Esophagus muscularis mucosa (tissue), 4 donors: ENCODE measurements at regions not wholly inside any gene's neighbourhood (a gene's known extent, or its start where the extent isn't known, plus 50 kb on each side); places are given as distances from the start of the nearest gene placed in this dataset.

Source experiments
- DNase-seq: peaks from one replicate; pipeline ENCODE4 v3.0.0-alpha.2; 2017; ENCODE audit errors: extremely low spot score
- H3K27ac ChIP-seq, 4 donors: fragments of 200-600 bp; sonication (generic); replicated peaks in 1 of 4; 1 replicate in 3 of 4; 2 replicates in 1 of 4; pipeline ENCODE4 v1.5.1; 2016 to 2019; ENCODE audit warnings: mild to moderate bottlenecking in 1 of 4
- H3K27me3 ChIP-seq, 4 donors: fragments of 200-600 bp; sonication (generic); one replicate each; pipeline versions ENCODE4 v1.5.1 to v1.6.0; 2016 to 2019
- H3K36me3 ChIP-seq, 4 donors: fragments of 200-600 bp; sonication (generic); one replicate each; pipeline ENCODE4 v1.5.1; 2016 to 2019
- H3K4me1 ChIP-seq, 4 donors: fragments of 200-600 bp; sonication (generic); one replicate each; pipeline ENCODE4 v1.5.1; 2016 to 2019
- H3K4me3 ChIP-seq, 4 donors: fragments of 200-600 bp; sonication (generic); 1 replicate in 2 of 4; 2 replicates in 2 of 4; pipeline ENCODE4 v1.5.1; 2016 to 2019; ENCODE audit warnings: mild to moderate bottlenecking in 4 of 4, moderate library complexity in 1 of 4
- H3K9me3 ChIP-seq, 4 donors: fragments of 200-600 bp; sonication (generic); 1 replicate in 3 of 4; 2 replicates in 1 of 4; pipeline ENCODE4 v1.5.1; 2016 to 2019
- CTCF ChIP-seq, 3 experiments: fragments of 200-600 bp in 2 of 3; fragments of 450-650 bp in 1 of 3; sonication (generic) in 2 of 3; IDR thresholded peaks; one replicate each; pipeline ENCODE4 v1.5.1; 2017 to 2019; ENCODE audit warnings: antibody characterized with exemption in 3 of 3, mild to moderate bottlenecking in 2 of 3, moderate library complexity in 1 of 3
- EP300 ChIP-seq: sonication (generic); formaldehyde crosslinking; IDR thresholded peaks from one replicate; pipeline ENCODE4 v1.6.1; 2017; ENCODE audit warnings: antibody characterized with exemption
- POLR2A ChIP-seq: fragments of 450-650 bp; IDR thresholded peaks from one replicate; pipeline ENCODE4 v1.6.1; 2017; ENCODE audit warnings: antibody characterized with exemption, moderate library complexity, mild to moderate bottlenecking, low read depth
- POLR2AphosphoS5 ChIP-seq, 2 donors: sonication (generic); formaldehyde crosslinking; IDR thresholded peaks; one replicate each; pipeline ENCODE4 v1.6.1; 2017; ENCODE audit warnings: antibody characterized with exemption in 2 of 2
- WGBS: methylation state at CpG from one replicate; pipeline ENCODE4 v1.1.5; 2018; 5-methylcytosine and 5-hydroxymethylcytosine counted together
- intact Hi-C: fragments of 100-400 bp; cut with DNase I; formaldehyde crosslinking; loops from one replicate; pipeline ENCODE4 v1.15.1; 2023

- no peak for DNase-seq
- intact Hi-C loops: no loop called here
- Histone ChIP-seq H3K9me3 (no peaks in the 10 kb centered on the region), H3K36me3 (no peaks in the 10 kb centered on the region), H3K4me1 (no peaks in the 10 kb centered on the region), H3K27me3 (no peaks in the 10 kb centered on the region), H3K27ac (no peak overlapping the region), H3K4me3 (no peak overlapping the region)
- WGBS: 98% methylated on average over 2 of the region's 2 CpGs
- no peak for TF ChIP-seq POLR2A
- no peak for TF ChIP-seq POLR2AphosphoS5 (IDR thresholded peaks at IDR 0.05)
- no peak for TF ChIP-seq CTCF (IDR thresholded peaks at IDR 0.05)
- TF ChIP-seq EP300: no peak
Observed at GRCh38 chr18:60980422-60981005, 352.7 kb upstream of the CDH20 start.

DNA sequence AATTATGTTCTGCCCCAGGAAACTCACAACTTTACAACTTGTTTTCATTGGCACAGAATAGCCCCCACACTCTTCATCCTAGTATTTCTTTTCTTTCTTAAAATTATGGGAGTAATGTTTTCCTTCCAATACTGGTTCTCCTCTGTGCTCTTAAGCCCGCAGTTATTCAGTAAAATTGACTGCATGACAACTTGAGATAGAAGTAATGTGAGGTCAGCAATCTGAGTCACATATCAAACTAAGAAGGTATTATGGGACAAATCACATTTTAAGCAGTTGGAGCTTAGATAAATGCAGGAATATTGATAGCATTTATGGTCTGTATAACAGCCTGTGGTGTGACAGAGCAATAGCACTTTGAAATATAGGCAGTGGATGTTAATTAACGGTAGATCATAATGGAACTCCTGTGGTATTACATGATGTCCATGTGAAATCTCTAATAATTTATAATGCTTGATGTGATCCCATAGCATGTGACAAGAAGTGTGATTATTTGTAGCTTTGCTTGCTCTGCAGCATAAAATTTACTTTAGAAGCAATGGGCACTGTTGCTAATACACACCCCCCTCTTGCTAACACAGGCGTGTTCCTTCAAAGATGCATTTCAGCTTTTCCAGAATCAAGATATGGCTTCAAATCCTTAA, 351.4 kb upstream of the CDH20 start:
- no peaks in the 10 kb centered on the region for H3K27me3 ChIP-seq
- TF ChIP-seq CTCF (IDR thresholded peaks at IDR 0.05) (no peak), EP300 (no peak), POLR2A (no peak), POLR2AphosphoS5 (IDR thresholded peaks at IDR 0.05) (no peak)
- H3K4me1 ChIP-seq: no peaks in the 10 kb centered on the region
- no peak for DNase-seq
- H3K36me3 ChIP-seq: no peaks in the 10 kb centered on the region
- no peaks in the 10 kb centered on the region for H3K9me3 ChIP-seq
- no peak overlapping the region for H3K27ac ChIP-seq
- 87% methylated on average over 3 of the region's 3 CpGs for WGBS
- no peak overlapping the region for H3K4me3 ChIP-seq
- intact Hi-C loops: no loop called here

- TF ChIP-seq POLR2AphosphoS5 (IDR thresholded peaks at IDR 0.05): no peak
- no peak for TF ChIP-seq CTCF (IDR thresholded peaks at IDR 0.05)
- TF ChIP-seq POLR2A: no peak
- no peak for TF ChIP-seq EP300
Observed at GRCh38 chr18:60982329-60982695, 350.9 kb upstream of the CDH20 start.

GRCh38 chr18:60982928-60983327, 350.3 kb upstream of the CDH20 start:
- Histone ChIP-seq H3K9me3 (no peaks in the 10 kb centered on the region), H3K27me3 (no peaks in the 10 kb centered on the region), H3K36me3 (no peaks in the 10 kb centered on the region), H3K4me1 (no peaks in the 10 kb centered on the region), H3K27ac (no peak overlapping the region), H3K4me3 (no peak overlapping the region)
- no peak for TF ChIP-seq CTCF (IDR thresholded peaks at IDR 0.05)
- no peak for DNase-seq
- intact Hi-C loops: no loop called here

More at GRCh38 chr18:60982329-60982695, 350.9 kb upstream of the CDH20 start:
- Histone ChIP-seq H3K27me3 (no peaks in the 10 kb centered on the region), H3K9me3 (no peaks in the 10 kb centered on the region), H3K4me3 (no peak overlapping the region), H3K27ac (no peak overlapping the region), H3K4me1 (no peaks in the 10 kb centered on the region), H3K36me3 (no peaks in the 10 kb centered on the region)
- no peak for DNase-seq
- intact Hi-C loops: no loop called here
- 83% methylated on average over 2 of the region's 2 CpGs for WGBS

- 89% methylated on average over 4 of the region's 4 CpGs for WGBS
- intact Hi-C loops: no loop called here
- no peaks in the 10 kb centered on the region for H3K4me1 ChIP-seq
- DNase-seq: no peak
- H3K36me3 ChIP-seq: no peaks in the 10 kb centered on the region
- H3K27me3 ChIP-seq: no peaks in the 10 kb centered on the region
- no peak overlapping the region for H3K4me3 ChIP-seq
- TF ChIP-seq EP300 (no peak), POLR2AphosphoS5 (IDR thresholded peaks at IDR 0.05) (no peak), CTCF (IDR thresholded peaks at IDR 0.05) (no peak), POLR2A (no peak)
- no peaks in the 10 kb centered on the region for H3K9me3 ChIP-seq
- H3K27ac ChIP-seq: no peak overlapping the region
Observed at GRCh38 chr18:60984510-60984909, 348.7 kb upstream of the CDH20 start.
